Neural progenitor cell (in vitro differentiated cells): ENCODE measurements at regions not wholly inside any gene's neighbourhood (a gene's known extent, or its start where the extent isn't known, plus 50 kb on each side); places are given as distances from the start of the nearest gene placed in this dataset.
A peak's percentile ranks its signal among the peaks of the same experiment; 100 is the strongest.

ENCODE experiments used
- DNase-seq: peaks from one replicate; pipeline ENCODE4 v3.0.0-alpha.2; 2016; ENCODE audit warnings: low spot score
- H2AFZ ChIP-seq: fragments of 200-600 bp; sonication (generic); replicated peaks from 2 replicates; pipeline ENCODE4 v1.6.1; 2016; ENCODE audit warnings: antibody characterized with exemption
- H3F3A ChIP-seq: fragments of 200-600 bp; sonication (generic); 2 replicates; pipeline ENCODE4 v1.6.1; 2016; ENCODE audit warnings: antibody characterized with exemption, low read depth
- H3K27ac ChIP-seq: fragments of 200-600 bp; sonication (generic); 2 replicates; pipeline ENCODE4 v1.5.1; 2016; ENCODE audit warnings: mild to moderate bottlenecking
- H3K27me3 ChIP-seq: fragments of 200-600 bp; sonication (generic); 2 replicates; pipeline ENCODE4 v1.6.1; 2016; ENCODE audit warnings: mild to moderate bottlenecking, moderate library complexity
- H3K36me3 ChIP-seq: fragments of 200-600 bp; sonication (generic); 2 replicates; pipeline ENCODE4 v1.5.1; 2016
- H3K4me1 ChIP-seq: fragments of 200-600 bp; sonication (generic); 2 replicates; pipeline ENCODE4 v1.6.1; 2016; ENCODE audit warnings: mixed run types
- H3K4me2 ChIP-seq: fragments of 200-600 bp; sonication (generic); 2 replicates; pipeline ENCODE4 v1.6.1; 2016
- H3K4me3 ChIP-seq: fragments of 200-600 bp; sonication (generic); 2 replicates; pipeline ENCODE4 v1.5.1; 2016
- H3K79me2 ChIP-seq: fragments of 200-600 bp; sonication (generic); 2 replicates; pipeline ENCODE4 v1.6.1; 2016; ENCODE audit warnings: low read depth
- H3K9ac ChIP-seq: fragments of 200-600 bp; sonication (generic); 2 replicates; pipeline ENCODE4 v1.6.1; 2016
- H3K9me3 ChIP-seq: fragments of 200-600 bp; sonication (generic); 2 replicates; pipeline ENCODE4 v1.5.1; 2016; ENCODE audit warnings: low read depth
- H4K20me1 ChIP-seq: fragments of 200-600 bp; sonication (generic); 2 replicates; pipeline ENCODE4 v1.6.1; 2016; ENCODE audit warnings: low read depth
- H3K27ac Mint-ChIP-seq: 3 replicates; pipeline ENCODE4 v1.8.0; 2021; ENCODE audit warnings: mixed read lengths
- H3K27me3 Mint-ChIP-seq: 2 replicates; pipeline ENCODE4 v1.8.0; 2022; ENCODE audit warnings: low read depth, mild to moderate bottlenecking, inconsistent platforms, moderate library complexity, mixed read lengths; ENCODE audit not compliant: insufficient read depth
- H3K36me3 Mint-ChIP-seq: 3 replicates; pipeline ENCODE4 v1.8.0; 2021; ENCODE audit warnings: mixed read lengths
- H3K4me1 Mint-ChIP-seq: 3 replicates; pipeline ENCODE4 v1.8.0; 2021; ENCODE audit warnings: mixed read lengths
- H3K4me3 Mint-ChIP-seq: 3 replicates; pipeline ENCODE4 v1.8.0; 2021; ENCODE audit warnings: mild to moderate bottlenecking, moderate library complexity, mixed read lengths
- H3K9me3 Mint-ChIP-seq: 3 replicates; pipeline ENCODE4 v1.8.0; 2020; ENCODE audit warnings: mixed read lengths
- CTCF ChIP-seq: fragments of 200-600 bp; sonication (generic); IDR thresholded peaks from 2 replicates; pipeline ENCODE4 v1.5.1; 2017; ENCODE audit warnings: antibody characterized with exemption, mild to moderate bottlenecking
- EZH2 ChIP-seq: fragments of 200-600 bp; sonication (generic); IDR thresholded peaks from 2 replicates; pipeline ENCODE4 v1.6.1; 2017; ENCODE audit warnings: antibody characterized with exemption, mild to moderate bottlenecking, moderate library complexity
- EZH2phosphoT487 ChIP-seq: fragments of 200-600 bp; sonication (generic); IDR thresholded peaks from 2 replicates; pipeline ENCODE4 v1.6.1; 2017; ENCODE audit warnings: antibody characterized with exemption

GRCh38 chr2:121043061-121043826 is 241.8 kb downstream of the TFCP2L1 start:
- H3K27ac Mint-ChIP-seq, result no peak overlapping the region
- Histone ChIP-seq H3K27ac (no peak overlapping the region), H3F3A (no peaks in the 10 kb centered on the region), H3K36me3 (no peaks in the 10 kb centered on the region), H3K4me2 (no peak overlapping the region), H3K27me3 (peaks cover 5% of the 10 kb centered on the region), H4K20me1 (no peaks in the 10 kb centered on the region), H3K79me2 (no peaks in the 10 kb centered on the region), H3K4me1 (no peaks in the 10 kb centered on the region), H3K9me3 (no peaks in the 10 kb centered on the region), H3K9ac (no peak overlapping the region), H2AFZ (no peak overlapping the region), H3K4me3 (no peak overlapping the region)
- H3K4me1 Mint-ChIP-seq, result peaks cover 8% of the 10 kb centered on the region
- no peak for TF ChIP-seq EZH2
- no peak for TF ChIP-seq EZH2phosphoT487
- TF ChIP-seq CTCF, result no peak
- no peaks in the 10 kb centered on the region for H3K36me3 Mint-ChIP-seq
- peaks cover 2% of the 10 kb centered on the region for H3K9me3 Mint-ChIP-seq
- peaks cover 11% of the 10 kb centered on the region for H3K27me3 Mint-ChIP-seq
- H3K4me3 Mint-ChIP-seq, result no peak overlapping the region
- DNase-seq, result no peak

GRCh38 chr2:121043827-121044222 is 241.2 kb downstream of the TFCP2L1 start:
- Mint-ChIP-seq H3K27me3 (peaks cover 11% of the 10 kb centered on the region), H3K4me3 (no peak overlapping the region), H3K4me1 (peaks cover 8% of the 10 kb centered on the region), H3K36me3 (no peaks in the 10 kb centered on the region), H3K27ac (no peak overlapping the region), H3K9me3 (peaks cover 2% of the 10 kb centered on the region)
- DNase-seq, result no peak
- Histone ChIP-seq H3K4me2 (no peak overlapping the region), H2AFZ (no peak overlapping the region), H3K36me3 (no peaks in the 10 kb centered on the region), H3K79me2 (no peaks in the 10 kb centered on the region), H3K4me1 (no peaks in the 10 kb centered on the region), H3K27me3 (peaks cover 5% of the 10 kb centered on the region), H3K4me3 (no peak overlapping the region), H3F3A (no peaks in the 10 kb centered on the region), H4K20me1 (no peaks in the 10 kb centered on the region), H3K27ac (no peak overlapping the region), H3K9ac (no peak overlapping the region), H3K9me3 (no peaks in the 10 kb centered on the region)
- TF ChIP-seq EZH2phosphoT487 (no peak), EZH2 (no peak), CTCF (no peak)

- Histone ChIP-seq H3F3A (no peaks in the 10 kb centered on the region), H3K4me2 (no peak overlapping the region), H3K27me3 (peaks cover 3% of the 10 kb centered on the region), H3K79me2 (no peaks in the 10 kb centered on the region), H3K9ac (no peak overlapping the region), H2AFZ (no peak overlapping the region), H3K4me3 (no peak overlapping the region), H4K20me1 (no peaks in the 10 kb centered on the region), H3K4me1 (no peaks in the 10 kb centered on the region), H3K9me3 (no peaks in the 10 kb centered on the region), H3K36me3 (no peaks in the 10 kb centered on the region), H3K27ac (no peak overlapping the region)
- H3K4me3 Mint-ChIP-seq, result no peak overlapping the region
- no peak overlapping the region for H3K27ac Mint-ChIP-seq
- H3K4me1 Mint-ChIP-seq, result peaks cover 6% of the 10 kb centered on the region
- TF ChIP-seq EZH2phosphoT487 (no peak), EZH2 (no peak), CTCF (peak; percentile 34)
- peaks cover 13% of the 10 kb centered on the region for H3K27me3 Mint-ChIP-seq
- H3K9me3 Mint-ChIP-seq, result peaks cover 2% of the 10 kb centered on the region
- no peaks in the 10 kb centered on the region for H3K36me3 Mint-ChIP-seq
- DNase-seq, result peak; percentile 21
These were observed 240.6 kb downstream of the TFCP2L1 start for GRCh38 chr2:121044412-121044811.
